ENCODE measurements at regions not wholly inside any gene's neighbourhood (a gene's known extent, or its start where the extent isn't known, plus 50 kb on each side); places are given as distances from the start of the nearest gene placed in this dataset.

- TF ChIP-seq CTCF (IDR thresholded peaks at IDR 0.05) (no peak), EP300 (IDR thresholded peaks at IDR 0.05) (no peak)
Observed at GRCh38 chr12:83985084-83985483, 927.5 kb downstream of the SLC6A15 start.

All from upper lobe of left lung (tissue), 4 donors.